ENCODE measurements at regions not wholly inside any gene's neighbourhood (a gene's known extent, or its start where the extent isn't known, plus 50 kb on each side); places are given as distances from the start of the nearest gene placed in this dataset.
"Not testable (repeated sequence)": the region's sequence is repeated elsewhere in the genome, so short reads cannot be mapped to it uniquely, and the experiment has no call there.

GRCh38 chr17:445839-446238, 93.2 kb upstream of the RPH3AL start, which contains the start of gene RFLNB:
Gene RFLNB, minus strand, starts transcription at chr17:445939.
- H3K4me2 ChIP-seq, H3K9ac ChIP-seq, H3K27me3 ChIP-seq, H3K9me3 ChIP-seq, H3K27ac ChIP-seq, H3K4me1 ChIP-seq, H4K20me1 ChIP-seq, H3K4me3 ChIP-seq: not testable (repeated sequence)
- peaks cover 40% of the 10 kb centered on the region for H3K36me3 ChIP-seq

- no peaks in the 10 kb centered on the region for H4K20me1 ChIP-seq
- no peaks in the 10 kb centered on the region for H3K27me3 ChIP-seq
- H3K27ac ChIP-seq = no peak overlapping the region
- no peak for TF ChIP-seq Cebpa-rat (IDR thresholded peaks at IDR 0.05)
- H3K9me3 ChIP-seq = no peaks in the 10 kb centered on the region
- H3K4me2 ChIP-seq = no peak overlapping the region
- H3K4me3 ChIP-seq = no peak overlapping the region
- H3K9ac ChIP-seq = no peak overlapping the region
- peaks cover 40% of the 10 kb centered on the region for H3K36me3 ChIP-seq
- H3K4me1 ChIP-seq = peaks cover 13% of the 10 kb centered on the region
Measured at GRCh38 chr17:444879-445454, 92.4 kb upstream of the RPH3AL start.

GRCh38 chr17:443109-443508, 90.5 kb upstream of the RPH3AL start:
- Histone ChIP-seq H3K4me2 (no peak overlapping the region), H3K27ac (no peak overlapping the region), H3K27me3 (no peaks in the 10 kb centered on the region), H3K4me1 (peaks cover 27% of the 10 kb centered on the region), H3K36me3 (peaks cover 40% of the 10 kb centered on the region), H3K4me3 (no peak overlapping the region), H4K20me1 (no peaks in the 10 kb centered on the region), H3K9me3 (no peaks in the 10 kb centered on the region), H3K9ac (no peak overlapping the region)
- no peak for TF ChIP-seq Cebpa-rat (IDR thresholded peaks at IDR 0.05)

- peaks cover 27% of the 10 kb centered on the region for H3K4me1 ChIP-seq
- H3K9me3 ChIP-seq = peaks cover 11% of the 10 kb centered on the region
- no peak for TF ChIP-seq Cebpa-rat (IDR thresholded peaks at IDR 0.05)
- H3K27ac ChIP-seq = no peak overlapping the region
- H3K27me3 ChIP-seq = no peaks in the 10 kb centered on the region
- H3K4me2 ChIP-seq = no peak overlapping the region
- peaks cover 35% of the 10 kb centered on the region for H3K36me3 ChIP-seq
- no peak overlapping the region for H3K9ac ChIP-seq
- no peak overlapping the region for H3K4me3 ChIP-seq
- no peaks in the 10 kb centered on the region for H4K20me1 ChIP-seq
Measured at GRCh38 chr17:441155-441950, 88.7 kb upstream of the RPH3AL start.

- H3K27me3 ChIP-seq = no peaks in the 10 kb centered on the region
Measured at GRCh38 chr17:438191-438590, 85.6 kb upstream of the RPH3AL start.

GRCh38 chr17:437545-437944, 84.9 kb upstream of the RPH3AL start:
- Histone ChIP-seq H4K20me1 (no peaks in the 10 kb centered on the region), H3K9me3 (peaks cover 22% of the 10 kb centered on the region), H3K4me1 (peaks cover 27% of the 10 kb centered on the region), H3K4me3 (no peak overlapping the region), H3K27ac (no peak overlapping the region), H3K9ac (no peak overlapping the region), H3K36me3 (peaks cover 14% of the 10 kb centered on the region), H3K4me2 (no peak overlapping the region), H3K27me3 (no peaks in the 10 kb centered on the region)
- TF ChIP-seq Cebpa-rat (IDR thresholded peaks at IDR 0.05) = no peak

More at GRCh38 chr17:438191-438590, 85.6 kb upstream of the RPH3AL start:
- 0 out of 2 replicates have a peak, but pooled peaks have one; percentile 17 for TF ChIP-seq Cebpa-rat (IDR thresholded peaks at IDR 0.05)
- Histone ChIP-seq H3K9me3 (peaks cover 22% of the 10 kb centered on the region), H3K9ac (no peak overlapping the region), H3K27ac (no peak overlapping the region), H4K20me1 (no peaks in the 10 kb centered on the region), H3K4me1 (peaks cover 27% of the 10 kb centered on the region), H3K4me2 (no peak overlapping the region), H3K4me3 (no peak overlapping the region), H3K36me3 (peaks cover 21% of the 10 kb centered on the region)

GRCh38 chr17:436571-436970, 84.0 kb upstream of the RPH3AL start:
- no peak overlapping the region for H3K9ac ChIP-seq
- H3K27me3 ChIP-seq = no peaks in the 10 kb centered on the region
- peaks cover 5% of the 10 kb centered on the region for H3K36me3 ChIP-seq

GRCh38 chr17:432471-432870, 79.9 kb upstream of the RPH3AL start:
- not testable (repeated sequence) for H3K27me3 ChIP-seq, H4K20me1 ChIP-seq, H3K36me3 ChIP-seq, H3K4me3 ChIP-seq, H3K4me2 ChIP-seq, H3K9ac ChIP-seq, H3K4me1 ChIP-seq, H3K27ac ChIP-seq
- peaks cover 54% of the 10 kb centered on the region for H3K9me3 ChIP-seq

More at GRCh38 chr17:436571-436970, 84.0 kb upstream of the RPH3AL start:
- H4K20me1 ChIP-seq = no peaks in the 10 kb centered on the region
- no peak for TF ChIP-seq Cebpa-rat (IDR thresholded peaks at IDR 0.05)
- H3K4me2 ChIP-seq = no peak overlapping the region
- H3K4me1 ChIP-seq = peaks cover 27% of the 10 kb centered on the region
- H3K4me3 ChIP-seq = no peak overlapping the region
- H3K9me3 ChIP-seq = peaks cover 22% of the 10 kb centered on the region
- no peak overlapping the region for H3K27ac ChIP-seq

GRCh38 chr17:431494-431893, 78.9 kb upstream of the RPH3AL start:
- Histone ChIP-seq H4K20me1 (no peaks in the 10 kb centered on the region), H3K27me3 (no peaks in the 10 kb centered on the region), H3K4me1 (no peaks in the 10 kb centered on the region), H3K36me3 (no peaks in the 10 kb centered on the region), H3K9ac (no peak overlapping the region), H3K9me3 (peaks cover 45% of the 10 kb centered on the region), H3K4me2 (no peak overlapping the region), H3K4me3 (no peak overlapping the region), H3K27ac (no peak overlapping the region)
- no peak for TF ChIP-seq Cebpa-rat (IDR thresholded peaks at IDR 0.05)

- no peak overlapping the region for H3K4me2 ChIP-seq
- TF ChIP-seq Cebpa-rat (IDR thresholded peaks at IDR 0.05) = no peak
Measured at GRCh38 chr17:429589-429988, 77.0 kb upstream of the RPH3AL start.

More at GRCh38 chr17:429589-429988, 77.0 kb upstream of the RPH3AL start:
- Histone ChIP-seq H3K36me3 (no peaks in the 10 kb centered on the region), H3K9me3 (peaks cover 34% of the 10 kb centered on the region), H3K9ac (no peak overlapping the region), H3K4me1 (no peaks in the 10 kb centered on the region), H3K27ac (no peak overlapping the region), H3K27me3 (no peaks in the 10 kb centered on the region), H4K20me1 (no peaks in the 10 kb centered on the region), H3K4me3 (no peak overlapping the region)
